ENCODE measurements at regions not wholly inside any gene's neighbourhood (a gene's known extent, or its start where the extent isn't known, plus 50 kb on each side); places are given as distances from the start of the nearest gene placed in this dataset.

DNA sequence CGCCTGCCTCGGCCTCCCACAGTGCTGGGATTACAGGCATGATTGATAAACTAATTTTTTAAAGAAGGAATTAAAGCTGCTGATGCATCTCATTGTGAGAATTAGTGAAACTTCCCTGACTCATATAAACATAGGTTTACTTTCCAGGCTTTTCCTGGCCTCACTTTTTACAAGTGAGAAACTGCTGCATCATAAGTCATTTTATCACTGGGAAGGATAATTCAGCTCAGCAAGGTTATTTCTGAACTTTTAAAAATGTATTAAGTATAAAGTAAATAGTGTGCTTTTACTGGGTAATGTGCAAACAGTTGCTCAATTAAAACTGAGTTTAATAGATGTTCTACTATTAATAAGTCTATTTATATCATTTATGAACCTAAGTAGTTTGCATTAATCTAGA lies 1130.3 kb upstream of the CDH2 start:
- H3K4me1 Mint-ChIP-seq (ENCODE audit: unreplicated experiment) = no peaks in the 10 kb centered on the region
- no peaks in the 10 kb centered on the region for H3K27me3 Mint-ChIP-seq
- no peaks in the 10 kb centered on the region for H3K36me3 Mint-ChIP-seq
- no peak overlapping the region for H3K27ac Mint-ChIP-seq
- TF ChIP-seq, protein P1, sequence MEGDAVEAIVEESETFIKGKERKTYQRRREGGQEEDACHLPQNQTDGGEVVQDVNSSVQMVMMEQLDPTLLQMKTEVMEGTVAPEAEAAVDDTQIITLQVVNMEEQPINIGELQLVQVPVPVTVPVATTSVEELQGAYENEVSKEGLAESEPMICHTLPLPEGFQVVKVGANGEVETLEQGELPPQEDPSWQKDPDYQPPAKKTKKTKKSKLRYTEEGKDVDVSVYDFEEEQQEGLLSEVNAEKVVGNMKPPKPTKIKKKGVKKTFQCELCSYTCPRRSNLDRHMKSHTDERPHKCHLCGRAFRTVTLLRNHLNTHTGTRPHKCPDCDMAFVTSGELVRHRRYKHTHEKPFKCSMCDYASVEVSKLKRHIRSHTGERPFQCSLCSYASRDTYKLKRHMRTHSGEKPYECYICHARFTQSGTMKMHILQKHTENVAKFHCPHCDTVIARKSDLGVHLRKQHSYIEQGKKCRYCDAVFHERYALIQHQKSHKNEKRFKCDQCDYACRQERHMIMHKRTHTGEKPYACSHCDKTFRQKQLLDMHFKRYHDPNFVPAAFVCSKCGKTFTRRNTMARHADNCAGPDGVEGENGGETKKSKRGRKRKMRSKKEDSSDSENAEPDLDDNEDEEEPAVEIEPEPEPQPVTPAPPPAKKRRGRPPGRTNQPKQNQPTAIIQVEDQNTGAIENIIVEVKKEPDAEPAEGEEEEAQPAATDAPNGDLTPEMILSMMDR (conservative IDR thresholded peaks at IDR 0.05) = no peak
- H3K9me3 Mint-ChIP-seq = no peaks in the 10 kb centered on the region
- DNase-seq (ENCODE audit: extremely low spot score, unreplicated experiment) = no peak
- H3K4me3 Mint-ChIP-seq = no peak overlapping the region

DNA sequence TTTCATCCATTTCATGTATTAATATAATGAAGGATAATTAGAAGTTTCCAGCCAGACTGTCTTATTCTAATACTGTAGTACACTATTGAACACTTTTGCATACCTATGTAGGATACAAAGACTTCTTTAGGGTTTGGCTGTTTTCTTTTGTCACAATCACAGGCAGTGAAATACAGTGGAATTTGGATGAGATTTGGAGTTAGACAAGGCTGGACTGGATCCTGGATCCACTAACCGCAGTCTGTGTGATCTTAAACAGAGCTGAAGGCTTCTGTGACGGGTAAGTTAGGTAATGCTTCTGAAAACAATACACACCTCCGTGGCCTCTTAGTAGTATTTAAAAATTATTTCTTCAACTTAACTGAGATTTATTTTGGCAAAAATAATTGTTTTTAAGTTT lies 1128.6 kb upstream of the CDH2 start:
- DNase-seq (ENCODE audit: extremely low spot score, unreplicated experiment) = no peak
- H3K27me3 Mint-ChIP-seq = no peaks in the 10 kb centered on the region
- no peaks in the 10 kb centered on the region for H3K9me3 Mint-ChIP-seq
- no peak overlapping the region for H3K4me3 Mint-ChIP-seq
- no peaks in the 10 kb centered on the region for H3K36me3 Mint-ChIP-seq
- TF ChIP-seq, protein P1 (conservative IDR thresholded peaks at IDR 0.05) = no peak
- no peak overlapping the region for H3K27ac Mint-ChIP-seq
- no peaks in the 10 kb centered on the region for H3K4me1 Mint-ChIP-seq (ENCODE audit: unreplicated experiment)

GRCh38 chr18:29301048-29301447 lies 1124.1 kb upstream of the CDH2 start:
- TF ChIP-seq, protein P1 (conservative IDR thresholded peaks at IDR 0.05) = no peak
- Mint-ChIP-seq H3K27me3 (no peaks in the 10 kb centered on the region), H3K36me3 (no peaks in the 10 kb centered on the region), H3K4me3 (no peak overlapping the region), H3K4me1 (ENCODE audit: unreplicated experiment) (no peaks in the 10 kb centered on the region), H3K27ac (no peak overlapping the region), H3K9me3 (no peaks in the 10 kb centered on the region)
- DNase-seq (ENCODE audit: extremely low spot score, unreplicated experiment) = no peak

- Mint-ChIP-seq H3K4me3 (no peak overlapping the region), H3K36me3 (no peaks in the 10 kb centered on the region), H3K27ac (no peak overlapping the region), H3K9me3 (peaks cover under 1% of the 10 kb centered on the region), H3K27me3 (no peaks in the 10 kb centered on the region), H3K4me1 (ENCODE audit: unreplicated experiment) (no peaks in the 10 kb centered on the region)
- DNase-seq (ENCODE audit: extremely low spot score, unreplicated experiment) = no peak
- TF ChIP-seq, protein P1 (conservative IDR thresholded peaks at IDR 0.05) = no peak
Measured at GRCh38 chr18:29285471-29285870, 1108.5 kb upstream of the CDH2 start.

- no peaks in the 10 kb centered on the region for H3K36me3 Mint-ChIP-seq
- no peaks in the 10 kb centered on the region for H3K4me1 Mint-ChIP-seq (ENCODE audit: unreplicated experiment)
- no peak overlapping the region for H3K4me3 Mint-ChIP-seq
- no peak overlapping the region for H3K27ac Mint-ChIP-seq
- no peaks in the 10 kb centered on the region for H3K27me3 Mint-ChIP-seq
- TF ChIP-seq, protein P1 (conservative IDR thresholded peaks at IDR 0.05) = no peak
- no peak for DNase-seq (ENCODE audit: extremely low spot score, unreplicated experiment)
- H3K9me3 Mint-ChIP-seq = no peaks in the 10 kb centered on the region
Measured at GRCh38 chr18:29271501-29271900, 1094.6 kb upstream of the CDH2 start.

GRCh38 chr18:29259838-29260237 lies 1082.9 kb upstream of the CDH2 start:
- DNase-seq (ENCODE audit: extremely low spot score, unreplicated experiment) = no peak
- peaks cover 5% of the 10 kb centered on the region for H3K4me1 Mint-ChIP-seq (ENCODE audit: unreplicated experiment)
- H3K27ac Mint-ChIP-seq = no peak overlapping the region
- TF ChIP-seq, protein P1 (conservative IDR thresholded peaks at IDR 0.05) = no peak
- no peak overlapping the region for H3K4me3 Mint-ChIP-seq
- H3K36me3 Mint-ChIP-seq = no peaks in the 10 kb centered on the region
- no peaks in the 10 kb centered on the region for H3K9me3 Mint-ChIP-seq
- H3K27me3 Mint-ChIP-seq = no peaks in the 10 kb centered on the region
